Stimulated activated CD8-positive, alpha-beta memory T cell treated with anti-CD3 and anti-CD28 coated beads, Interleukin-4, amount 100 ng/mL, for 1 hour (primary cell): ENCODE measurements at regions not wholly inside any gene's neighbourhood (a gene's known extent, or its start where the extent isn't known, plus 50 kb on each side); places are given as distances from the start of the nearest gene placed in this dataset.
"Not testable (repeated sequence)": the region's sequence is repeated elsewhere in the genome, so short reads cannot be mapped to it uniquely, and the experiment has no call there.

Source experiments
- DNase-seq, 2 donors: peaks; one replicate each; pipeline ENCODE4 v3.0.0-alpha.2; 2020; ENCODE audit warnings: low read depth in 2 of 2, low spot score in 1 of 2

GRCh38 chr3:194034346-194035336, 101.3 kb upstream of the HES1 start:
- no peak for DNase-seq

DNA sequence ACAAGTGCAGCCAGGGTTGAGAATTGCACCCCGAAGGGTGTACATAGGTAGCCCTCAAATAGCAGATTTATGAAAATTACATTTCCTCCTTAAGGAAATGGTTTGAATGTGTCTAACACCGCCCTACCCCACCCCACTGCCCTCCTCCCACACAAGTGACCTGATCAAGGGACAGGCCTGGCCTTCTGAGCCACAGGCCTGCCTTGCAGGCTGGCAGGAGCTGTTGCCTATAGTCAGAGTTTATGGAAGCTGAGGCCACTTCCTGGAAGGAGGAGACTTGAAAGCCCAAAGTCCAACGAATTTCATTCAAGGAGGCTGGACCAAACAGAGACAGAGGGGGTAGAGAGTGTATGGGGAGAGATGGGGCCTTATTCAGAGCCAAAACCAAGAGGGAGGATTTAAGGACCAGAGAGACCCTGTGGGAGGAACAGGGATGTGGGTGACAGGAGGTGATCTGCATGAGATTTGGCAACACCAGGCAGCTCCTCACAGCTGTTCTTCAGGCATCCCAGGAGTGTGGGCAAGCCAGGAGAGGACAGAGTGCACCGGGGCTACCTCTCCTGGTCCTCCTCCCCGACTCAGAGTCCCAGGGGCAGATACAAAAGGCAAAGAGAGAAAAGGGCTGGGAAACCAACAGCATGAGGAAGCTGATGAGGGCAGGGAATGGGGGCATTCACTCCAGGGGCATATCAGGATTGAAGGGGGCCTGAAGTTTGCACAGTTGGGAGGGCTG, 100.4 kb upstream of the HES1 start:
- no peak for DNase-seq

GRCh38 chr3:194036842-194037241, 99.1 kb upstream of the HES1 start:
- no peak for DNase-seq

- not testable (repeated sequence) for DNase-seq
Observed at GRCh38 chr3:194038346-194038745, 97.6 kb upstream of the HES1 start.

DNA sequence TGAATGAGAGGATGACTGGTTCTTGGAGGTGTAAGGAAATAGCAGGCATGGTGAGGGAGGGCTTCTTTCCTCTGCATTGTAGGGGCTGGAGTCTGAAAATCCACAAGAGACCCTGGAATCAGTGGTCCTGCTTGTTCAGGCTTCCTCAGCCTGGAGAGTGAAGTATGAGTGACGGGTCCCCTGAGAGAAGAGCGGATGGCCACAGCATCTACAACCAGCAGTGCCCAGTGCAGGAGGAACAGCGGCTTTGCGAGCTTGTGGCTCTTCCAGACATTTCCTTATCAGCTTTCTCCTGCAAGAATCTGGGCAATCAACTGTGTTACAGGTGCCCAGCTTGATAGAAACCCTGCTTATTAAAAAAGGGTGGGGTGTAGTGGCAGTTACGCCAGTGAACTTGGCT, 97.0 kb upstream of the HES1 start:
- DNase-seq: no peak

DNA sequence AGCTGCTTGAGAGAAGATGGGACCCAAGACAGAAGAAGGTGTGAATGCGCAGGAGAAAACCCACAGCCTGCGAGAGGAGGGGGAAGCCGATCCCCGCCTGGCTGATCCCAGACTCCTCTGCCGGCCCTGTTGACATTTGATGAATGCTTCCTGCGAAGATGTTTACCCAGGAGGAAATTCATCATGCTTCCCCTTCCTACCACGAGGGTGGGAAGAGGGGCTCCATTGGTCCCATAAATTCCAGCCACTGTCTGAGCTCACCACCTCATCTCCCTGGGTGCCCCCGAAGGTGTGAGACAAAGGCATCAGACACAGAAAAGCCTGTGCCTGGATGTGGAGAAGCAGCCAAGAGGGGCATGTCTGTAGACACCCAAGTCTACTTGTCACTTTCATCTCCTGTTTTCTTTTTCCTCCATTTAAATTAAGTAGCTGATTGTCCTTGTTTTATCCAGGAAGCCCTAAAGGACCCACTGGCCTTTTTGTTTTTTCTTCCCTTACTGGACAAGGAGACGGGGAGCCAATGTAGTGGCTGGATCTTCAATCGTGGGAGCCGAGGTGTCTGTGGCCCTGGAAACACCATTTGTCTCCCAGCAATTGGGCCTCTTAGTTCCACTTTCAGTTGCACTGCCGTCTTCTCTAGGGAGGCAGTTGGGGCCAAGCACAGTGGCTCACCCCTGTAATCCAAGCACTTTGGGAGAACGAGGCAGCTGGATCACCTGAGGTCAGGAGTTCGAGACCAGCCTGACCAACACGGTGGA, 95.3 kb upstream of the HES1 start:
- no peak for DNase-seq

- DNase-seq: no peak
Observed at GRCh38 chr3:194042927-194043326, 93.0 kb upstream of the HES1 start.

GRCh38 chr3:194043516-194043915, 92.4 kb upstream of the HES1 start:
- no peak for DNase-seq

- DNase-seq: no peak
Observed at GRCh38 chr3:194045289-194045688, 90.7 kb upstream of the HES1 start.

DNA sequence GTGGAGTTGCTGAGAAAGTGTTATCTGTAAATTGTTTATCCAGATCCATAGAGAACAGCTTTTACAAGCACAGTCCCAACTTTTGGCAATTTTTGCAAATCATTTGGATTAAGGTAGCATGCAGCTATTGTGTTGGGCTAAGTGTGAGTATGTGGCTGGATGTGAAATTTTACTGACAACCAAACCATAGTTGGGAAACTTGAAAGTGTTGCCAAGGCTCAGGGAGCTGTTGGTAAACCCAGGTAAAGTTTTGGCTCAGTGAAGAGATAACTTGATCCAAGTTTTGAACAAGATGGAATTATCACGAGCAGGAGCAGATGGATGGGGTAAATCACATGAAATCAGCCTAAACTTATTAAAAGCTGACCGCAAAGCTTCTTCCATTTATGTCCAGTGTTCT, 90.0 kb upstream of the HES1 start:
- no peak for DNase-seq

GRCh38 chr3:194046531-194046930, 89.4 kb upstream of the HES1 start:
- DNase-seq: no peak

GRCh38 chr3:194046995-194047645, 88.8 kb upstream of the HES1 start:
- no peak for DNase-seq

- DNase-seq: no peak
Observed at GRCh38 chr3:194049394-194049793, 86.6 kb upstream of the HES1 start.

GRCh38 chr3:194050782-194051320, 85.1 kb upstream of the HES1 start:
- DNase-seq: no peak

DNA sequence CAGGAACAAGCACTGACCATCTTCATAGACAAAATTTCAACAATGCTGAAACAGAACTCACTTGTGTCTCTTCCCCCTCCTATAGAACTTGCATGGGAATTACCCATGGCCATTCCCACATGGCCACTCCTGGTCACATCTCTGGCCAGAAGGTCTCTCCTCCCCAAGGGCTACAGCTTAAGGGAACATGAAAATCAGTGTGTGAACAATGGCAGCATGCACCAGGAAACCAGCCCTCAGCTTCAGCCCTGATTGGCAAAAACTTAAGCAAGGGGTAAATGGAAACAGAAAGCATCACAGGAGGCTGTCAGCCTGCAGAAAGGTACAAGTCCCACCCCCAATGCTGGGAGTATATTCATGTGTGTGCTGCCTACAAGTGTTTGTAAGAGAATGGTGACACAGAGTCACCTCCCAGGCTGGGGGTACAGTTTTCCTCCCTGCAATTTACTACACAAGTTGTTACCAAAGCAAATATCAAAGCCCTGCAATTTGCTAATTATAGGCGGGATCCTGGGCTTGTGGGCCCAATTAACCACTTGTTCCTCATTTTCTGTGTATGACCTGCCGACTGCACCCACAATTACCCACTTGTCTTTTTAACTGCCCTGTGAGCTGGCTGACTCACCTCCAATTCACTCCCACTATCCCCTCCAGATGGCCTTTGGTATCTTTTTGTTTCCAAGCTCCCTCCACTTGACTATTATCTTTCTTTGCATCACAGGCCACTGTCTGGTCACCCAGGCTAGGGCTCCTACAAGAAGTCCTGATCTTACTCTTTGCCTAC, 84.4 kb upstream of the HES1 start:
- DNase-seq: no peak

GRCh38 chr3:194053136-194053535, 82.8 kb upstream of the HES1 start:
- DNase-seq: no peak

GRCh38 chr3:194054016-194054415, 81.9 kb upstream of the HES1 start:
- no peak for DNase-seq

GRCh38 chr3:194054540-194054939, 81.4 kb upstream of the HES1 start:
- no peak for DNase-seq

- DNase-seq: no peak
Observed at GRCh38 chr3:194054961-194055360, 81.0 kb upstream of the HES1 start.

DNA sequence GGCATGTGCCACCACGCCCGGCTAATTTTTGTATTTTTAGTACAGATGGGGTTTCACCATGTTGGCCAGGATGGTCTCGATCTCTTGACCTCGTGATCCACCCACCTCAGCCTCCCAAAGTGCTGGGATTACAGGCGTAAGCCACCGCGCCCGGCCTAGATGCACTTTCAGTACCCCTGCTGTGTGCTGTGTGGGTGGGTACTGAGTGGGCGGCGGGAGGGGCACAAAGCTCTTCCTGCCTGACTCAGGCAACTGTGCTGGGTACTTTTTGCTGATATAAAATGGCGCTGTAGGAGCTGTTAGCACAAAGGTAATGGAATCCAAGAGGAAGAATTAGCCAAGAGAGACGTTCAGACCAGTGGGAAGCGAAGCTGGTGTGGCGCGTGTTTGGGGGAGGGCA, 79.6 kb upstream of the HES1 start:
- not testable (repeated sequence) for DNase-seq
